Thyroid gland (tissue), 4 donors: ENCODE measurements at regions not wholly inside any gene's neighbourhood (a gene's known extent, or its start where the extent isn't known, plus 50 kb on each side); places are given as distances from the start of the nearest gene placed in this dataset.

Source experiments
- DNase-seq, 2 donors: peaks; one replicate each; pipeline ENCODE4 v3.0.0-alpha.2; 2019
- H3K27ac ChIP-seq, 3 donors: fragments of 200-600 bp; sonication (generic); 1 replicate in 2 of 3; 2 replicates in 1 of 3; pipeline ENCODE4 v1.5.1; 2016 to 2019; ENCODE audit warnings: mild to moderate bottlenecking in 1 of 3, moderate library complexity in 1 of 3
- H3K27me3 ChIP-seq: fragments of 200-600 bp; sonication (generic); one replicate; pipeline ENCODE4 v1.5.1; 2019
- H3K36me3 ChIP-seq, 2 donors: fragments of 200-600 bp; sonication (generic); one replicate each; pipeline ENCODE4 v1.5.1; 2016 to 2019
- H3K4me1 ChIP-seq, 2 donors: fragments of 200-600 bp; sonication (generic); one replicate each; pipeline ENCODE4 v1.5.1; 2017 to 2019
- H3K4me3 ChIP-seq, 3 donors: fragments of 200-600 bp; sonication (generic); replicated peaks in 1 of 3; 1 replicate in 2 of 3; 2 replicates in 1 of 3; pipeline ENCODE4 v1.5.1; 2016; ENCODE audit warnings: mild to moderate bottlenecking in 1 of 3
- H3K9me3 ChIP-seq: fragments of 200-600 bp; sonication (generic); one replicate; pipeline ENCODE4 v1.5.1; 2017
- POLR2A ChIP-seq, 2 donors: fragments of 450-650 bp; IDR thresholded peaks; one replicate each; pipeline ENCODE4 v1.6.1; 2017; ENCODE audit warnings: antibody characterized with exemption in 2 of 2, mild to moderate bottlenecking in 2 of 2, moderate library complexity in 1 of 2
- WGBS, 2 donors: methylation state at CpG; one replicate each; pipeline ENCODE4 v1.1.5; 2017; 5-methylcytosine and 5-hydroxymethylcytosine counted together
- intact Hi-C: fragments of 100-400 bp; cut with DNase I; formaldehyde crosslinking; loops from one replicate; pipeline ENCODE4 v1.15.1; 2023
- TF ChIP-seq, protein P1 (sequence below), 6 experiments: fragments of 200-600 bp in 3 of 6; fragments of 450-650 bp in 3 of 6; sonication (generic) in 3 of 6; IDR thresholded peaks; one replicate each; pipeline ENCODE4 v1.5.1; 2016 to 2019; ENCODE audit warnings: antibody characterized with exemption in 6 of 6, mild to moderate bottlenecking in 2 of 6, inconsistent platforms in 1 of 6, moderate library complexity in 1 of 6

DNA sequence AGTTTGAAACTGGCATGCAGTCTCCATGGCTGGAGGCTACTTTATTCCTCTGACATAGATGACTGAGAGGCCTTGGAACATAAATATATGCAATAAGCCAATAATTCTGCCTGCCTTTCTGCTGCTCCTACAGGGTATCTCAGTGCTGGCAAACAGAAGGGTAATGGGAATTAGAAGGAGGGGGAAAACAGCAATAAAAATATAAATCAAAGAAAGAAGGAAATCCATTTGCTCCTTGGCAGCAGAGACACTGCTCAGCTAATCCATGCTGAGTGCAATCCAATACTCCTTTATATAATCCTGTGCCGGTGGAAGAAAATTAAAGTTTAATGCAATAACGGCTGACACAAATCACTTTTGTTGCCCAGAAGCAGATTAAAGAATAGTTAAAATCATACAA, 478.9 kb downstream of the SPATA31D1 start:
- H3K36me3 ChIP-seq = no peaks in the 10 kb centered on the region
- no peak for DNase-seq
- 91 to 92% methylated on average over 2 of the region's 2 CpGs for WGBS, 2 donors
- H3K4me1 ChIP-seq = no peaks in the 10 kb centered on the region
- no peaks in the 10 kb centered on the region for H3K27me3 ChIP-seq
- no peak overlapping the region for H3K4me3 ChIP-seq
- intact Hi-C loops = no loop called here
- H3K9me3 ChIP-seq = no peaks in the 10 kb centered on the region
- H3K27ac ChIP-seq = no peak overlapping the region
- TF ChIP-seq, protein P1, sequence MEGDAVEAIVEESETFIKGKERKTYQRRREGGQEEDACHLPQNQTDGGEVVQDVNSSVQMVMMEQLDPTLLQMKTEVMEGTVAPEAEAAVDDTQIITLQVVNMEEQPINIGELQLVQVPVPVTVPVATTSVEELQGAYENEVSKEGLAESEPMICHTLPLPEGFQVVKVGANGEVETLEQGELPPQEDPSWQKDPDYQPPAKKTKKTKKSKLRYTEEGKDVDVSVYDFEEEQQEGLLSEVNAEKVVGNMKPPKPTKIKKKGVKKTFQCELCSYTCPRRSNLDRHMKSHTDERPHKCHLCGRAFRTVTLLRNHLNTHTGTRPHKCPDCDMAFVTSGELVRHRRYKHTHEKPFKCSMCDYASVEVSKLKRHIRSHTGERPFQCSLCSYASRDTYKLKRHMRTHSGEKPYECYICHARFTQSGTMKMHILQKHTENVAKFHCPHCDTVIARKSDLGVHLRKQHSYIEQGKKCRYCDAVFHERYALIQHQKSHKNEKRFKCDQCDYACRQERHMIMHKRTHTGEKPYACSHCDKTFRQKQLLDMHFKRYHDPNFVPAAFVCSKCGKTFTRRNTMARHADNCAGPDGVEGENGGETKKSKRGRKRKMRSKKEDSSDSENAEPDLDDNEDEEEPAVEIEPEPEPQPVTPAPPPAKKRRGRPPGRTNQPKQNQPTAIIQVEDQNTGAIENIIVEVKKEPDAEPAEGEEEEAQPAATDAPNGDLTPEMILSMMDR (IDR thresholded peaks at IDR 0.05) = no peak
- no peak for TF ChIP-seq POLR2A (IDR thresholded peaks at IDR 0.05)

DNA sequence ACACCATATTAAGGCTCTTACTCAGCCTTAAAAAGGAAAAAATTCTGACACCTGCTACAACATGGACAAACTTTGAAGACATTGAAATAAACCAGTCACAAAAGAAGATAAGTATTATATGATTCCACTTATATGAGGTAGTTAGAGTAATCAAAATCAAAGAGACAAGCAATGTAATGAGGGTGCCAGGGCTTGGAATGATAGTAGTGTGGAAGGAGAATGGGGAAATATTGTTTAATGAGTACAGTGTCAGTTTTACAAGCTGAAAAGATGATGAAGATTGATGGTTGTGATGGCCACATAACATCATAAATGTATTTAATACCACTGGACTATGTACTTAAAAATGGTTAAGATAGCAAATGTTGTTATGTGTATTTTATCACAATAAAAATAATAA, 485.7 kb downstream of the SPATA31D1 start:
- intact Hi-C loops = no loop called here
- H3K27me3 ChIP-seq = no peaks in the 10 kb centered on the region
- TF ChIP-seq, protein P1 (IDR thresholded peaks at IDR 0.05) = no peak
- TF ChIP-seq POLR2A (IDR thresholded peaks at IDR 0.05) = no peak
- no peak overlapping the region for H3K27ac ChIP-seq
- DNase-seq = no peak
- no peaks in the 10 kb centered on the region for H3K4me1 ChIP-seq
- no peaks in the 10 kb centered on the region for H3K9me3 ChIP-seq
- no peak overlapping the region for H3K4me3 ChIP-seq
- H3K36me3 ChIP-seq = no peaks in the 10 kb centered on the region

GRCh38 chr9:82475584-82476301, 487.2 kb downstream of the SPATA31D1 start:
- H3K36me3 ChIP-seq = no peaks in the 10 kb centered on the region
- H3K27me3 ChIP-seq = no peaks in the 10 kb centered on the region
- no peak overlapping the region for H3K4me3 ChIP-seq
- 83 to 84% methylated on average over 4 of the region's 4 CpGs for WGBS, 2 donors
- H3K4me1 ChIP-seq = no peaks in the 10 kb centered on the region
- intact Hi-C loops = no loop called here
- no peaks in the 10 kb centered on the region for H3K9me3 ChIP-seq
- no peak for DNase-seq
- H3K27ac ChIP-seq = no peak overlapping the region
- TF ChIP-seq, protein P1 (IDR thresholded peaks at IDR 0.05) = no peak
- no peak for TF ChIP-seq POLR2A (IDR thresholded peaks at IDR 0.05)

- Histone ChIP-seq H3K36me3 (no peaks in the 10 kb centered on the region), H3K4me3 (no peak overlapping the region), H3K4me1 (no peaks in the 10 kb centered on the region), H3K27ac (no peak overlapping the region), H3K27me3 (no peaks in the 10 kb centered on the region), H3K9me3 (no peaks in the 10 kb centered on the region)
- DNase-seq = no peak
- intact Hi-C loops = no loop called here
- WGBS, 2 donors = 86 to 91% methylated on average over 2 of the region's 2 CpGs
- TF ChIP-seq, protein P1 (IDR thresholded peaks at IDR 0.05) = no peak
- TF ChIP-seq POLR2A (IDR thresholded peaks at IDR 0.05) = no peak
Observed at GRCh38 chr9:82480921-82481320, 492.3 kb downstream of the SPATA31D1 start.

DNA sequence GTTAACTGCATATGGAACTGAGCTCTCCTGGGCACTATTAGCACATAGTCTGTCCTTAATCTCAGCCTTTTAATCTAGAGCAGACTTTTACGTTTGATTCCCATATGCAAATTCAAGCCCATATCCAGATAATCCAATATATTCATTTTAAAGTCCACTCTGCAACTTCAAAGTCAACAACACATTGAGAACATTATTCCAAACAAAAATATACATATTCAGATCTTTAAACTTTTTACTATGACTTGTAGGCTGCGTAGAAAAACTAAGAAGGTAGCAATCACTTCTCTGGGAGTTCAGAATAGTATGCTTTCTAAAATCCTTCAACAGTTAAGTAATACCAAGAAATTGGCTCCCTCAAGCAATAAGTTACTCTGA, 499.4 kb downstream of the SPATA31D1 start:
- peak overlapping the region in 1 of 3 donors; percentile 79 for H3K27ac ChIP-seq
- no peak for DNase-seq
- WGBS, 2 donors = 77 to 84% methylated on average over 2 of the region's 2 CpGs
- no peaks in the 10 kb centered on the region for H3K27me3 ChIP-seq
- no peak for TF ChIP-seq POLR2A (IDR thresholded peaks at IDR 0.05)
- TF ChIP-seq, protein P1 (IDR thresholded peaks at IDR 0.05) = no peak
- intact Hi-C loops = no loop called here
- H3K4me3 ChIP-seq = no peak overlapping the region
- H3K36me3 ChIP-seq = no peaks in the 10 kb centered on the region
- H3K4me1 ChIP-seq = peaks cover 17 to 23% of the 10 kb centered on the region in 2 donors
- H3K9me3 ChIP-seq = no peaks in the 10 kb centered on the region
